GM21447 (cell line): ENCODE measurements at regions not wholly inside any gene's neighbourhood (a gene's known extent, or its start where the extent isn't known, plus 50 kb on each side); places are given as distances from the start of the nearest gene placed in this dataset.

Source experiments
- ATAC-seq: cut with Tn5 transposase; IDR thresholded peaks from one replicate; pipeline ENCODE4 v1.9.1; 2021; ENCODE audit not compliant: unreplicated experiment

DNA sequence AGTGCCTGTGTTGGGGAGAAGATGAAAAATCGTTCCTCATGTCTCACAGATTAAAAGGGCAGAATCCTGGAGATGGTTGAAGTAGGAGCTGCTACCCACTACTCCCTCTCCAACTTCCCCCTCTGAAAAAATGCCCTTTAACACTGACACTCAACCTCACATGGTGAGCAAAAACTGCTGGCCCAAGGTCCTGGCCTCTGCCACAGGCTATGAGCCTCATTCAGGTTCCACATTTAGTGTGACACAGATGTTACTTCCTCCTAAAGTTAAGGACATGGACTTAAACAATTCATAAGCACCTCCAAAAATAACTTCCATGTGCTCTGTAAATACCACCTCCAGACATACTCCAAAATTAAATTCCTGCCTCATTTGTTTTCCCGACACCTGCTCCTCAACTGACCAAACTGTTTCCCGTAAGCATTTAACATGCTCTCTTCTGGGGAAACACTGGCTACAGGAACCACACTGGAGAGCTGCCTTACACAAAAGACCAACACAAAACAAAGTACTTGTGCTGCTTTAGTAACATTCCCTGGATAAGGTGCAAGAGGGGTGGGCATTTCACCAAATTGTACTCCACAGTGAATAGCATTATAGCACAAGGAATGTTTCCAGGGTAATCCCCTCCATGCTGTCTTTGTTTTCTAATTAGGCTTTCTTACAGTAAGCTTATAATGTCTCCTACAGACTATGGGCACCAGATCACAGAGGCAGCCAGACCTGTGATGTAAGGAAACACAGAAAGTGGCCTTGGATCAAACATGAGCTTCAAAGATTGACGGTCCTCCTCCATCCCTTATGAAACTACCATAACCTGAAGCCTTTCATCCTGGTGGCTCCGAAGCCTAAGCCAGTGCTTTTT lies 57.0 kb downstream of the PHLDA1 start:
- ATAC-seq, result no peak

GRCh38 chr12:75971253-75971652 lies 60.3 kb downstream of the PHLDA1 start:
- ATAC-seq, result no peak

DNA sequence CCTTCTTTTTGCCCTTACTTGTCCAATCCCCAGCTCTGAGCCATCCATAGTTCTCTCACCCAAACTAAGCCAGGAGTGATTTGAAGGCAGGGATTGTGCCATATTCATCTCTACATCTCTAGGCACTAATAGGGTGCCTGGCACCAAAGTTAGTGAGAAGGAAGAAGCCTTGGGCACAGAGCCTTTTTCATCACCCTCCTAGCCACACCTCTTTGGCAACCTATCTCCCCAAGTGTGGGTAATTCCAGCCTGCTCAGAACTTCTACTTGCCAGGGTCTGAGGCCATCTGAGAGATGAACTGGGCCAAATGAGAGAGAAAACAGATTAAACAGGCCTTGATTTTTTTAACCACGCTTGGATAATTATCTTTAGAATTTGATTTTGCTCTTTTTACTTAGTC lies 61.3 kb downstream of the PHLDA1 start:
- no peak for ATAC-seq

DNA sequence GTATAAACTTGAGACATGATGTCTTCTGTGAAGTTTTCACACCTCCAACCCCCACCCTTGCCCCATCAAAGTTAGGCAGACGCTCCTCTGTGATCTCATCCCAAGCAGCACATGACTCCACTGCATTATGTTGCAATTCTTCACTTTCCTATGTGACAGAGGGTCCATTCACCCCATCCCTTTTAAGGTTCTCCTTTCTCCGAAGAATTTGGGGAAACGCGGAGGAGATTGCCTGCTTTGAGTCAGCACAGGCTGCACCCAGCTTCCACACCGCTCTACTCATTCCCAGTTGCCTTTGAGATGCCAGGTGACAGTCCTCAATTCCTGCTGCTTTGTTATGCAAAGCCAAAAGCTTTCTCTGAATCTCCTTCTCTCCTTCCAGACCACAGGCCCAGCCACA lies 61.8 kb downstream of the PHLDA1 start:
- ATAC-seq, result no peak

GRCh38 chr12:75965661-75966060 lies 65.9 kb downstream of the PHLDA1 start:
- ATAC-seq, result no peak

GRCh38 chr12:75964150-75964549 lies 67.4 kb downstream of the PHLDA1 start:
- ATAC-seq, result no peak

GRCh38 chr12:75961878-75962277 lies 69.7 kb downstream of the PHLDA1 start:
- ATAC-seq, result no peak

- no peak for ATAC-seq
Measured at GRCh38 chr12:75960954-75961661, 70.5 kb downstream of the PHLDA1 start.

DNA sequence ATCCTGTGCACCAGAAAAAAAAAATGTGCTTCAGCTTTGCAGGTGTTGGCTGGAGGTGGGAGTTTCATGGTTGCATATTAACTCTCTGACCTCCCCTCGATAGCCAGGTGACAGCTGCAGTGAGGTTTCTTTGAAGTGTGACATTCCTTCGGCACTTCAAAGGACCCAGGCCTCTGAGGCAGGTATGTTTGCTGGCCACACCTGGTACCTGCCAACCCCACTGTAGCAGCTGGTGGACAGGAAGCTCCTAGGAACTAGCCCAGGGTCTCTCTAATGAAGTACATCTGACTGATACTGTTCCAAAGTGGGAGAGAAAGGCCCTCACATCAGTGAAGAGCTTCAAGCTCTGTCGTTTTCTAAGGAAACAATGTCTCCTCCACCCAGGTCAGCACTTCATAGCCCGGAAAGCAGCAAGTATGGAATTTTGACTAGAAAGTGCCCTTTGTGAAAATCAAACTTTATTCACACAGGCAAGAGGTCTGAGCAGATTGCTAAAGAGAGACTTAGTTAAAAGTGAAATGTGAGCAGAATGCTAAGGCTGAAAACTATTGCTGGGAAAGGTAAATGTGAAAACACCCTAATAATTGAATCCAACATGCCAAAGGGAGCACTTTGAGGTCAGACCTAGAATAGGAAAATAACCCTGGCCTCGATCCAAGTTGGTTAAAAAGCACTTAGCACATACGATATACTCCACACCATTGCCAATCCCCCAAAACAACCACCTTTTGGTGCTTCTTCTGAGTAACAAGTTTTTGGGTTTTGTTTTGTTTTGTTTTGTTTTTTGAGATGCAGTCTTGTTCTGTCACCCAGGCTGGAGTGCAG lies 71.3 kb downstream of the PHLDA1 start:
- no peak for ATAC-seq

DNA sequence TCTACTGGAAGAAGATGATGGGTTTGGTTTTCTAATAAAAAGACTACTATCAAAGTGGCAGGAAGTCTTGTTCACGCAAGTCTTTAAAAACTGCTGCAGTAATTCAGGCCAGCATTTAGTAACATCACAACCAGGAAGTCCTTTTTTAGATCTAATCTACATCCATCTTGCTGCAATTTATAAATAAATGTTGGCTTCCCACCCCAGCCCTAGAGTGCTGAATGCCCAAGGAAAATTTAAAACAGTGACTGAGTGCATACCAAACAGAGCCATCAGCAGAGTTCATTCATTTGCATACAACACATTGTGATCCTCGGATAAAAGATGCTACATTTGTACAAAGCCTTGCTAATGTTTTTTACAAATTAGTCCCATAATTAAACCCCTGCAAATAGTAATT lies 72.1 kb downstream of the PHLDA1 start:
- no peak for ATAC-seq

GRCh38 chr12:75959060-75959459 lies 72.5 kb downstream of the PHLDA1 start:
- no peak for ATAC-seq

- ATAC-seq, result no peak
Measured at GRCh38 chr12:75955251-75955650, 76.3 kb downstream of the PHLDA1 start.

DNA sequence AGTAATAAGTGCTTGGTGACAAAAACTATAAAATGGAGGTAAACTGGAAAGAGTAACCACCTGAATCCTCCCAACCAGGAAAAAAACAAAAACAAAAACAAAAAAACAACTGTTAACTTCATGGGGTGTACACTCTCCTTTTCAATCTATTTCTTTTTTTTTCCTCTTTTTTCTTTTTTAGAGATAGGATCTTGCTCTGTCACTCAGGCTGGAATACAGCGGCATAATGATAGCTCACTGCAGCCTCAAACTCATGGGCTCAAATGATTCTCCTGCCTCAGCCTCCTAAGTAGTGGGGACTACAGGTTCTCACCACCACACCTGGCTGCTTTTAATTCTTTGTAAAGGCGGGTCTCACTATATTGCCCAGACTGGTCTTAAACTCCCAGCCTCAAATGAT lies 76.8 kb downstream of the PHLDA1 start:
- ATAC-seq, result no peak

GRCh38 chr12:75954041-75954440 lies 77.5 kb downstream of the PHLDA1 start:
- no peak for ATAC-seq

GRCh38 chr12:75953312-75953906 lies 78.2 kb downstream of the PHLDA1 start:
- ATAC-seq, result no peak

DNA sequence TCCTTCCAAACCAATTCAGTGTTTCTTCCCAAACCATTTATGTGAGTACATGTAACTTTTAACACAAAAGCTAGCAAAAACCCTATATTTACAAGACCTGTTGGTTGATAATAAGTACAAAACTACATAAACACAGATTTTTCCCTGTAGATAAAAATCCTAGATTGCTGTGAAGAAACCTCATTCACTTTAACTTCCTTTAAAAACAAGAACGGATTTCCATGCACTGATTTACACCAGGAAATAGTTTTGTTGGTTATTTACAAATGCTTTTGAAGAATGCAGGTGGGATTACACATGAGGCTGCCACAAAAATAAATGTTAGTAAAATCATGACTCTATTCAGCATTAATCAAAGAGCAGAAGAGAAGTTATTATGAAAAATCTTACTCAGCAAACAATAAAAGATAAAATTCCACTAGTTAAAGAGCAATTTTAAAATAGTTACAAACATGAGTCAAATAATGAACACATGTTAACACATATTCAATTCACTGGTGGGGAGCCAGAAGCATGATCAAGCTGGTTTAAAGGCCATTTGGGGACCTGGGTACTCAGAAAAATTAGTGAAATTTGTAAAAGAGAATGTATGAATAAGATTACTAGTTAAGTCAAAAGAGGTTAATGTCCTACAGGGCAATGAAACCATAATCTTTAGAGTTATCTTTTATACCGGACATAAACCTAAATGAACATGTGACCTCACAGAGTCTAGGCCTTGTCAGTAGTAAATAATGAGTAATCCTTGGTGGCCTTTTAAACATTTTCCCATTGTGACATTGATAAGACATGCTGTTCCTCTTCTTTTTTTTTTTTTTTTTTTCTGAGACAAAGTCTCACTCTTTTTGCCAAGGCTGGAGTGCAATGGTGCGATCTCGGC lies 79.9 kb downstream of the PHLDA1 start:
- no peak for ATAC-seq

DNA sequence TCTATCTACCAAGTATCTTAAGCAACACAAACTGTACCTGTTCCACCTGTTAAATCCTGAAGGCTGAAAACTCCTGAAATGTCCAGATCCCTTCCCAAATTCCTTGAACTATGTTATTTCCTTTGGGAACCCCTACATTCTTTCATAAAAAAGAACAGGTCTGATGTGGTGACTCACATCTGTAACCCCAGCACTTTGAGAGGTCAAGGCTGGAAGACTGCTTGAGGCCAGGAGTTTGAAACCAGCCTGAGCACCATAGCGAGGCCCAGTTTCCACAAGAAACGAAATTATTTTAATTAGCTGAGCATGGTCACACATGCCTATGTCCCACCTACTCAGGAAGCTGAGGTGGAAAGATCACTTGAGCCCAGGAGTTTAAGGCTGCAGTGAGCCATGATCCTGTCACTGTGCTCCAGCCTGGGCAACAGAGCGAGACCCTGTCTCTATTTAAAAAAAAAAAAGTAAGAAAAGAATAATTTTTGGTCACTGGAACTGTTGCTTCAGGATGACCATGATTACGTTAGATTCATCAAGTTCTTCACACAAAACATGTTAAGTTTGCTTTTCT lies 84.3 kb downstream of the PHLDA1 start:
- ATAC-seq, result no peak

DNA sequence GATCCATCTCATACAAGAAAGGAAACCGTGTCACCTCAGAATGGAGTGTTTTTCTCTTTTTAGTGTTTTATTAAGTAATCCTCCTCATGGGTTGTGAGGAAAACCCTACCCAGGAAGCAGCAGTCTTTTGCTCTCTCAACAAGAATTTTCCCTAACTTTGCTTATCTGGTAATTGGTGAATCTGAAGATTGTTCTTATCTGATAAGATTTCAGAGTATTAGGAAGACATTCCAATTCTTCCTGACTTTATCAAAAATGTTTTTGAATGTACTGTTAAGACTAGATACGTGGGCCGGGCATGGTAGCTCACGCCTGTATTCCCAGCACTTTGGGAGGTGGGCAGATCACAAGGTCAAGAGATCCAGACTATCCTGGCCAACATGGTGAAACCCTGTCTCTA lies 86.0 kb downstream of the PHLDA1 start:
- no peak for ATAC-seq

GRCh38 chr12:75944905-75945432 lies 86.6 kb downstream of the PHLDA1 start:
- no peak for ATAC-seq
